ENCODE measurements at regions not wholly inside any gene's neighbourhood (a gene's known extent, or its start where the extent isn't known, plus 50 kb on each side); places are given as distances from the start of the nearest gene placed in this dataset.

- Histone ChIP-seq H3K4me3 (ENCODE audit: low read depth, low read length) (no peak overlapping the region), H3K36me3 (ENCODE audit: control insufficient read depth in 2 of 2, insufficient read depth in 1 of 2, low read length in 2 of 2) (no peaks in the 10 kb centered on the region), H3K4me1 (ENCODE audit: control insufficient read depth, insufficient read depth, low read length) (no peaks in the 10 kb centered on the region), H3K9me3 (ENCODE audit: control insufficient read depth, insufficient read depth, low read depth, low read length) (no peaks in the 10 kb centered on the region), H3K27ac (ENCODE audit: extremely low read depth, low read depth, low read length) (no peak overlapping the region)
- ChIA-PET POLR2A (no interaction called here), CTCF (interaction anchor here (0.6 kb wide), 1 partner anchor 88 kb away, joined by 4 read pairs; no protein-coding TSS in a partner anchor)
- TF ChIP-seq ZNF248 (tag by site-specific recombination; IDR thresholded peaks at IDR 0.05) = no peak
These were observed 224.3 kb upstream of the AMIGO2 start for GRCh38 chr12:47303995-47304560.

GRCh38 chr12:47303207-47303606 lies 223.4 kb upstream of the AMIGO2 start:
- H3K9me3 ChIP-seq (ENCODE audit: control insufficient read depth, insufficient read depth, low read depth, low read length) = no peaks in the 10 kb centered on the region
- no peaks in the 10 kb centered on the region for H3K36me3 ChIP-seq (ENCODE audit: control insufficient read depth in 2 of 2, insufficient read depth in 1 of 2, low read length in 2 of 2)
- TF ChIP-seq ZNF292 (tag by site-specific recombination; IDR thresholded peaks at IDR 0.05; ENCODE audit: borderline replicate concordance, low read depth) (no peak), ZNF221 (tag by site-specific recombination; IDR thresholded peaks at IDR 0.05; ENCODE audit: borderline replicate concordance) (no peak), FEZF1 (tag by site-specific recombination; IDR thresholded peaks at IDR 0.05) (no peak), ZNF529 (tag by site-specific recombination; IDR thresholded peaks at IDR 0.05; ENCODE audit: insufficient replicate concordance) (no peak), SP2 (tag by site-specific recombination; IDR thresholded peaks at IDR 0.05) (no peak), ZNF660 (tag by site-specific recombination; IDR thresholded peaks at IDR 0.05) (no peak), ZNF266 (tag by site-specific recombination; IDR thresholded peaks at IDR 0.05; ENCODE audit: low read depth) (no peak), ZIC2 (tag by site-specific recombination; IDR thresholded peaks at IDR 0.05) (no peak), ZSCAN18 (tag by site-specific recombination; IDR thresholded peaks at IDR 0.05) (no peak), ZNF830 (tag by site-specific recombination; IDR thresholded peaks at IDR 0.05; ENCODE audit: low read depth) (no peak), ZNF654 (tag by site-specific recombination; IDR thresholded peaks at IDR 0.05; ENCODE audit: low read depth) (no peak), BCL6B (tag by site-specific recombination; IDR thresholded peaks at IDR 0.05) (no peak), ZNF747 (tag by site-specific recombination; IDR thresholded peaks at IDR 0.05) (no peak), ZNF146 (tag by site-specific recombination; IDR thresholded peaks at IDR 0.05) (no peak), KLF17 (tag by site-specific recombination; IDR thresholded peaks at IDR 0.05) (no peak), GLI4 (tag by site-specific recombination; IDR thresholded peaks at IDR 0.05) (no peak), ZBTB44 (tag by site-specific recombination; IDR thresholded peaks at IDR 0.05) (no peak), ZNF362 (tag by site-specific recombination; IDR thresholded peaks at IDR 0.05) (no peak), ZNF311 (tag by site-specific recombination; IDR thresholded peaks at IDR 0.05; ENCODE audit: borderline replicate concordance) (no peak)
- POLR2A ChIA-PET = no interaction called here
- no peaks in the 10 kb centered on the region for H3K4me1 ChIP-seq (ENCODE audit: control insufficient read depth, insufficient read depth, low read length)
- no peak overlapping the region for H3K27ac ChIP-seq (ENCODE audit: extremely low read depth, low read depth, low read length)
- H3K4me3 ChIP-seq (ENCODE audit: low read depth, low read length) = no peak overlapping the region
- CTCF ChIA-PET = interaction anchor here (0.6 to 1.2 kb wide), 3 partner anchors 40 to 1177 kb away, joined by 3 to 5 read pairs (median 4); no protein-coding TSS in a partner anchor
